MV-4-11 (cell line): ENCODE measurements at regions not wholly inside any gene's neighbourhood (a gene's known extent, or its start where the extent isn't known, plus 50 kb on each side); places are given as distances from the start of the nearest gene placed in this dataset.

ENCODE experiments used
- DNase-seq: peaks from one replicate; lab custom pipeline; 2025; lab: John Stamatoyannopoulos, UW

DNA sequence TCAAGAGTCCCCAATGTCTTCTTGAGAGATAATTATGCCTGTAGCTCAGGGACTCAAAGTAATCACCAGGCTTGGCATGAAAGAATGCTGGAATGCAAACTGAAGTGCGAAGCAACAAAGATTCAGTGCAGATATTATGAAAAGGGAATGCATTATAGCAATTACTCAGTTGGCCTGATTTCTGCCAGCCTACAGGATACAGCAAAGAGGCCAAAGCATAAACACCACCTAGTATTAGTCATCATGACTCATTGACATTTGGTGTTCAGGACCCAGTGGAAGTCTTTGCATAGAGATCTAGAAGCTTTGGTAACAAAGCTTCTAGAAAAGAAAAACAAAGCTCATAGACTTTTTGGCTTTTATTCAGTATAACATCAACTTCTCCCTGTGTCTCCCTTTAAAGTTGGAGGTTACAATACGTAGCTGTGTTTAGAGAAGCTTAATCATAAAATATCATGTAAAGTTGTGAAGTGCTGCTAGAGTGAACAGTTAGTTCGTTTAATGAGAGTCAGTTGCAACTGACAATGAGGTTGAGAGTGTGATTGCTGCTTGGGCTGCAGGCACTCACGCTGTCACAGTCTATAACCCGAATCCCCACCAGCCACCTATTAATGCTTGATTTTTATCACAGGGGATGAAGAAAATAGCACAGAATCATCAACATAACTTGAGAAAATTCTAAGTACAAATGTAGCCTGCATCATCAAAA, 932.7 kb downstream of the TFAP2A start:
- DNase-seq = no peak

DNA sequence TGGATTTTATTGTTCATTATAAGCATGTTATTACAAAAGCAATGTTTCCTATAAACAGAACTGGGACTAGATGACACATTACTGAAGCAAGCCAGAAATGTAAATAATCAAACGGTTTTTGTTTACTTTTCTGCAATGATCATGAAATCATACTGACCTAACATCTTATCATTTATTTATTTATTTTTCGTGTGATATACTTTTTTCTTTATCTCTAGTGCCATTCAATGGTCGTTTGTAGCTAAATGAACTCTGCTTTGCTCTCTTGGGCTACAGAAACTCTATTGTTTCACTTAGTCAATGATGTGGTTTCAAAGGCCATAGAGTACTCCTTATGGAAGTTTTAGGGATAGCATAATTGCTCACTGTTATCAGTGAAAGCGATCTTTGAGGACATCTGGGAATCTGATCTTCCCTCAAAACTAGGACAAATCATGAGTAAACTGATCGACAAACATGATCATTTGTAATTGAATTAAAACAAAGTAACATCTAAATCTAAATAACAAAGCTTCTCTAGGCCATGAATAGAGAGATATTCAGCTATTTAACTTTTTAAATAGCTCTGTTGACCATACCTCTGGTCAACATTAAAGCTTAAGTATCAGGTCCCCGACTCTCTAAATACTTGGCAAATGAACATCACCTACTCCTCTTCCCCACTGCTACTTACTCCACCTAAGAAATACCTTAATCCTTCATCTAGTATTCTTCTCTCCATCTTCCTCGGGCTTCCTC, 933.4 kb downstream of the TFAP2A start:
- DNase-seq = no peak

DNA sequence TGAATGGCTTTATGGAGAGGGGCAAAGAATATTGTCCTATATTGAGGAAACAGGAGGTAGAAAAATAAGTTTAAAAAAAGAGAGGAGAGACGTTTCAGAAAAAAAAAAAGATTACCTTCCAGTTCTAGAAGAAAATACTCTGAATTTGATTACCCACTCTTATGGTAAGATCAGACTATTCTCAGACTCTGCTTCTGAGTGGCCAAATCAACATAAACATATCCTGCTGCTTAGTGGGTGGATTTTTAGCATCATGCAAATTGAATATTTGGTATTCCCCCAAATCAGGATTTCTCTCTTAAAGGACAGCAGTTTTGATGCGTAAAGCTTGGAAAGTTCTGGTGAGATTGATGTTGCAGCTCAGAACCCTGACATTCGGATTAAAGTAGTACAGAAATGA, 946.6 kb downstream of the TFAP2A start:
- no peak for DNase-seq

DNA sequence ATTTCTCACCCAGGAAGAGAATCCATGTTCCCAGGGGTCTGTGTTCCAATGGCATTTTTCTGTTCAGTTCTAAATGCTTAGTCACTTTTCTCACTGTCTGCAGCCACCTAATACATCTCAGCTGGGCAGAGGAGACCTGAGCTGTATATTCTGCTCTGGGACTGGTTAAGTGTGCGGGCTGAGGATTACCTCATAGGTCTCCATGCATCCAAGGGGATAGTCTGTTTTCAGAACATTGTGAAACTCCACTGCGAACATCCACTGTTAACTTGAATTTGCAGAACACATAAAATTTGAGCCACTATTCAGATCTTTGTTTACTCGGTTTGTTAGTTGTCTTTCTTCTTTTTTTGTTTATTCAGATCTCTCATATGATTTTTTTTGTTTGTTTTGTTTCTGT, 947.1 kb downstream of the TFAP2A start:
- DNase-seq = no peak

DNA sequence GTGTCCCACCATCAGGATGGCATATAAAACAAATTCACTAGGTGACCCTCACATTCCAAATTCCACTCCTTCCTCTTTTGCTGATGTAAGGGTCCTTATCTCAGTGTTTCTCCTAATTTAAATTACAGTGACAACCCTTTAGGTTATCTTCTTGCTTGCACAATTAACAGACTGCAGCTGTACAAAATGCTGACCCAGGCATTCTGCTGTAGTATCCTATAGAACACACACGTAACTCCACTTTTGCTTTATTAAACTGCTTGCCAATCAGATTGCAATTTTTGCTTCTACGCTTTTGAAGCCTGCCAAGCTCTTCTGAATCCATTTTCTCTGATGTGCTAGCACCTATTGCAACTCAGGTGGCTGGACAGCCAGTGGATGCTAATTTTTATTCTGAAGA, 950.3 kb downstream of the TFAP2A start:
- no peak for DNase-seq

DNA sequence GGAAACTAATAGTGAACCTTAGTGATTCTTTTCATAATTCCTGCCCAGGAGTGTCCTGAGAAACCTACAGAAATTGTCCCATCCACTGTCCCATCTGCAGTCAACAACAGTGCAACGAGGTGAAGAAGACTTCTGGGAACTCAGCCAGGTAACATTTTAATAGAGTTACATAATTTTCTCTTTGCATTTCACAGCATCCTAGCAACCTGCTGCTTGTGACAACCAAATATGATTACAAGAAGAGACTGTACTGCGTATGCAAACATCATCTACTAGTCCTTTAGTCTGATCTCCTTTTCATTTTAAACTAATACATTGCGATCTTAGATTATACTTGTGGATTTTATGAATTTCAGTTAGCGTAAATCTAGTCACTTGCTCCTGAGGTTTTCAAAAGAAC, 951.6 kb downstream of the TFAP2A start:
- DNase-seq = no peak

DNA sequence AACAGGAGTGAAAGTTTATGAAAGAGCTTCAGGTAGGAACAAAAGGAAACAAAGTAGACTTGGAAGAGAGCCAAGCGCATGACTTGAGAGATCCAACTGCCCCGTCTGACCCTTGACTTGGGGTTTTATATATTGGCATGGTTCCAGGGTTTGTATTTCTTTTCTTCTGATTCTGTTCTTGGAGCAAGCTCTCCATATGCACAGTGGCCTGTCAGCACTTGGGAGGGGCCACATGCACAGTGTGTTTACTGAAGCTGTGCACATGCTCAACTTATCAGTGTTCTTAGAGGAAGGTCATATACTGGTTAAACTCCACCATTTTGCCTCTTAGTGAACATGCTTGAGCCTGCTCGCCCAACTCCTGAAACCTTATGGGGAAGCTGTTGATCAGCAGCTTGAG, 953.7 kb downstream of the TFAP2A start:
- no peak for DNase-seq

DNA sequence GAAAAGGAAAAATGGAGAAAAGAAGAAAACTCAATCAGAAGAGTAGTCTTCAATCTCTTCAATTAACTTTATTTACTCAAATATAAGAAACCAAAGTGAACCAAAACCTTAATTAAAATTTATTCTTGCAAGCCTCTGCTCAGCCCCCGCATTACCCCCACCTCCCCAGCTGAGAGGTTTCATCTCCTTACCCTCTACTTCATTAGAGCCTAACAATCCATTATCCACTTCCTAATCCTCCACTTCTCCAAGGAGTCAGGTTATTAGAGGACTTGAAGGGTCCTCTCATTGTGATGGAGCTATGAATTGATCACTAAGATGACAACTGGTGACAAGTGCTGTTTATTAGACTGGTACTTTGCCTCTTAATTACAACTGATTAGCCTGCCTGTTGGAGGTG, 956.5 kb downstream of the TFAP2A start:
- DNase-seq = no peak

DNA sequence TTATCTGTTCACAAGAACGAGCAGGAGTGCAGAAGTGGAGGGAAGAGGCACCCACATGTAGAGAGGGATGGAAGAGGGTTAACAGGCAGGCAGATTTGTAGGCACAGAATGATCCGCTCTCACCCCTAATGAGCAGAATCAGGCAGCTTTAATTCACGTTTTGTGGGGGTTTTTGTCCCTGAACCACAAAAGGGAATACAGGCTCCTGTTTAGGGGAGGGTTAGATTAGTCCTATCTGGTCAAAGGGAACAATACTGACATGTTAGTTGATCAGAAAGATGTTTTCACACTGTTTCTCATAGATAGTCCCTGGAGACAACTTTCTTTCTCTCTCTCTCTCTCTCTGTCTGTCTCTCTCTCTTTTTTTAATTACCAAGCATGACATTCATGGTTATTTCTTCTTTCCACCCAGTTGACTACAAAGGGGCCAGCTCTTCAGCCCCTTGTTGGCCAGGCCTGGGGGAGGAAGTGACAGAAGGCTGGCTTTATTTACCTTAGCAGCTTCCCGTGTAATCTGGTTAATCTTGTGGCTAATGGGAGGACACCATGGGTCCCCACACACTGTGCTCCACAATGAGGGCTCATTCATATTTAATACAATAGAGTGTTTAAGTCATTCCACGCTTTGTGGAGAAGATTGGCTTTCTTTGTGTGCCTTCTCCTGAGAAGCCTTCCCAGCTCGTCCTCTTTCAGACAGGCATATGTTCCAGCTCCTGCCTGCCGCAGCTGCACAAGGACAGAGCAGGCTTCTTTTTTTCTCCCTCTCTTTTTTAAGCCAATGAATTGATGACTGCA, 958.8 kb downstream of the TFAP2A start:
- no peak for DNase-seq

DNA sequence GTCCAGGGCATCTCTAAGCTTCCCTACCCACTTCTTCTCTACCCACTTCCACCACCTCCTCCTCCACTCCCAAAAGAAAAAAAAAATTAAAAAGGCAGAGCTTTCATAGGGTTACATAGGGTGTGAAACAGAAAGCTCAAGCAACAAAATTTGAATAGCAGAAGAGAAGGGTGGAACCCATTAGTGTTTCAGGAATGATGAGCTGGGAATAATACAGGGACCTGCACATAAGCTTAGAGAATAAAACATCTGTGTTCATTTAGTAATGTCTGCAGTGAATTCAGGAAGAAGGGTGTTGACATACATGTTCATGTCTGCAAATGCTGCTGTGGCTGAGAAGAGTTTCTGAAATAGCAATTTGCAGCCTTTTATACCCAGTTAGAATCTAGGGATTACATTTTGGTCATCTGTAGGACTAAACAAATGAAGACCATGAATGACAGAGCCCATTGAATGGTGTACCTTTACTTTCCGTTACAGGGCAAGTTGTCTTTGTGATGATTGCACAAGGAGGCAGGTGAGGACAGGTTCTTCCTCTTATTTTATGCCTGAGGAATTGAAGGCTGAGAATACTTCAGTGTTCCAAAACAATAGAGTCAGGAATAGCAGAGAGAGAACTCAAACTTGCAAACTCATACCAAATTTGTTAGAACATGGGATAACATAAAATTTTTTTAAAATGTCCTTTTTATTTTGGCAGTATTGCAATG, 975.1 kb downstream of the TFAP2A start:
- no peak for DNase-seq

DNA sequence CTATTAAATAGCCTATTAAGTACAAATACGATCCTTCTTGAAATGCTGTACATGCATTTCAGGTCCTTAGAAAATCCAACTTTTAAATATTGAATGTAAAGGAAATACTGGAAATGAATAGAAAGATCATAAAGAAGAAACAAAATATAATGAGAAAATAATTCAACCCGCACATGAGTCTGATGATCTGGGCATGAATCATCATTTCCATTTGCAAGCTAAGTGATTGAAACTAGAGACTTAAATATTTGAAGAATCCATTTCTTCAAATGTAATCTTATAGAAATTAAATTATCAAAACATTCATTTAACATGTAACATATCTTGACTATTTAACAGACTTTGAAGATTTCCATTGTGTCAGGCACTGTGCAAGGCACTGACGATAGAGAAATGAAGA, 977.0 kb downstream of the TFAP2A start:
- no peak for DNase-seq

DNA sequence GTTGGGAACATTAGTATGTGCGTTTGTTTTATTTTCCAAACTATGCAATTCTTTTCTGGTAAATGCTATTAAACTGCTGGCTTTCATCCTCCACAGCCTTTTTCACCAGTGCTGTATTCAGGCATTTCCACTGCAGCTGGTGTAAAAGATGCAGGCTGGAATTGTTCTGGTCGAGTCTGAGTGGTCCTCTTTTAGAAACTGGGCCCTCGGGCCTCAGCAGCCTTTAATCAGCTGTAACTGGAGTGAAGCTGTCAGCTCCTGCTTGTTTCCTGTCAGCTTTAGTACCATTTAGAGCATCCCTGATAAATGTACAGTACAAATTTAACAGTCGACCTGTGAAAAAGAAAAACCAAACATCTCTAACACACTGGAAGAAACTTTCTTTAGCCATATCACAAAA, 979.6 kb downstream of the TFAP2A start:
- DNase-seq = no peak

DNA sequence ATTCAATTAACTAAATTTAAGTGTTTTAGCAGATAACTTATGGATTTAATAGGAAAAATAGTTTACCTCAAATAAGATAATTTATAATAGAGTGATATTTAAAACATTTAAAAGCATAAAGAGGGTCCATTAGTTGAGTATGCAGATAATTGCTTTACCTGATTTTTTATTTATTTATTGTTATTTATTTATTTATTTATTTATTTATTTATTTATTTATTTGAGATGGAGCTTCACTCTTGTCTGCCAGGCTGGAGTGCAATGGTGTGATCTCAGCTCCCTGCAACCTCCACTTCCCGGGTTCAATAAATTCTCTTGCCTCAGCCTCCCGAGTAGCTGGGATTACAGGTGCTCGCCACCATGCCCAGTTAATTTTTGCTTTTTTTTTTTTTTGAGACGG, 982.9 kb downstream of the TFAP2A start:
- DNase-seq = no peak

DNA sequence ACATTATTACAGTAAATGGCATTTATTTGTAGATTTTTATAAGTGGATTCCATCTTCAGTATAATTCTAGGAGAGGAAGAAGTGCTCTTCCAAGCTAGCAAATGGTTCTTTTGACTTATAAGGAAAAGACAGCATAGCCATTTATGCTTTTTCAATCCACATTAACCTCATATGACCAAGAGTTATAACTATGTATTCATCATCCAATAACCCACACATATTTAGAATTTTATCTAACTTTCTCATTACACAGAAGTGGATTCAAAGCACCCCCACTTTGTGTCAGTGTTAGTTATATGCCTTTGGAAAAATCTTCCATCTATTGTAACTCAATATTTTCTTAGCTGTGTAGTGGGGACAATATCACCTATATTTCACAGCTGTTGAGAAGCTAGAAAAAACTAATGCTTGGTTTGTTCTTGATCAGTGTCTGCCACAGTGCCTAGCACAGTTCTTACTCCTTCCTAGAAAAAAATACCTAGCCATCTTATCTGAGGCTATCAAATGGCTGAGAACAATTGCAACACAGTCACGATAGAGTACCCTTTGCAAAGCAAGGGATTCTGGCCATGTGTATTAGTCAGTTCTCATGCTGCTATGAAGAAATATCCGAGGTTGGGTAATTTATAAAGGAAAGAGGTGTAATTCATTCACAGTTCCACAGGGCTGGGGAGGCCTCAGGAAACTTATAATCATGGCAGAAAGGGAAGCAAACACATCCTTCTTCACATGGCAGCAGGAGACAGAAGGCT, 986.3 kb downstream of the TFAP2A start:
- DNase-seq = no peak

DNA sequence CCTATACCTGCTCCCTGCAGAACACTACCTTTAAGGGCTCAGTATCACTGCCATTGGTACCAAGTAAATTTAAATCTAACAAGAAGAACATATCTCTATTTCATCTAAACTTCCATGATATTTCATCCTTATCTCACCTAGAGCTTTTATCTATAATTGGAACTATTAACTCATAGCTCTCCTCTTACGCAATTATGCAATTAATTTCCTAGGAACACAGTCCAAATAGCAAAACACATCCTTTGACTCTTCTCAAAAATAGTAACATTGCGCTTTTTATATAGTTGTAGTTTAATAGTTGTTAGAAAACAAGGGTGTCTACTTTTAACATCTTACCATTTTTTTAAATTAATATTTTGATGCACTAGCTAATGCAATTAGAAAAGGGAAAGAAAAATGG, 986.8 kb upstream of the SLC35B3 start:
- DNase-seq = no peak

DNA sequence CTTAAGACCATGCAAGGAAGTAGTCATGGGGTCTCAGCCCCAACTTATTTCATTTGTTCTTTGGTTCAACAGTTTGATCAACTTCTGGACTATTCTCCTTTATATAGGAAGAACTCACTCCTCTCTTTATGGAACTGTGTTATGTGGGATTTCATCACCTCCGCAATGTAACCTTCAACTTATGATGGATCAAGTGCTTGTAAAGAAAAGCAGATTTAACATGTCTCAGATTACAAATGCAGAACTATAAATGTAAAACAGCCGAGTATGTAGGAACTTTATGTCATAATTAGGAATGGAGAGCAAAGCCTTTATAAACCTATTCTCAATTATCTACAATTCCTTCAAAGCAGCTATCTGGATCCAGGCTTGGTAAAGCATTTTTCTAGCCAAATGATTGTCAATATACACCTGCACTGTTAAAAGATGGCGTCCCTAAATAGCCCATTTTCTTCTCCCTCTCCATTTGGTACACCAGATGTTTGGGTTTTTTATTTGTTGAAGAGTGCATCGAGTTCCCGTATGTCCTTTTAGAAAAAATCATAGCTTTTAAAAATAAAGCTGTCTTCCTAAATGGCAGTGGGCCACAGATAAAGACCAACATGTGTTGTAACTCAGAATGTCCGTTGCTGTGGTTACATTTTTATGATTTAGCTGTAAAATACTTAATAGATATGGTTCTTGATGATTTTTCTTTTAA, 985.1 kb upstream of the SLC35B3 start:
- DNase-seq = no peak

DNA sequence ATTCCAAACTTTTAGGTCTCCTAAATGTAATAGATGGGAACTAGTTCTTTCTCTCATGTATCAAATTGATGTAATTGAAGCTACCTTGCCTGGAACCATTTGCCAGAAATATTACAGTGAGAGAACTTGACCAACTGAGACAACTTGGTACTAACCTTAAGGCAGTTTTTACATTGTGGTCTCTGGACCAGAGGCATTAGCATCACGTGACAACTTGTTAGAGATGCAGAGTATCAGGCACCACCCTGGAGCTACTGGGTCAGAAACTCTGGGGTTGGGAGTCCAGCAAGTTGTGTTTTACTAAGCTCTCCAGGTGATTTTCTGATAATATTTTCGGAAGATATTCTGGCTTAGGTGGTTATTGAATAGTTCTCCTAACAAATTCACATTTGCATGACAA, 982.1 kb upstream of the SLC35B3 start:
- no peak for DNase-seq

DNA sequence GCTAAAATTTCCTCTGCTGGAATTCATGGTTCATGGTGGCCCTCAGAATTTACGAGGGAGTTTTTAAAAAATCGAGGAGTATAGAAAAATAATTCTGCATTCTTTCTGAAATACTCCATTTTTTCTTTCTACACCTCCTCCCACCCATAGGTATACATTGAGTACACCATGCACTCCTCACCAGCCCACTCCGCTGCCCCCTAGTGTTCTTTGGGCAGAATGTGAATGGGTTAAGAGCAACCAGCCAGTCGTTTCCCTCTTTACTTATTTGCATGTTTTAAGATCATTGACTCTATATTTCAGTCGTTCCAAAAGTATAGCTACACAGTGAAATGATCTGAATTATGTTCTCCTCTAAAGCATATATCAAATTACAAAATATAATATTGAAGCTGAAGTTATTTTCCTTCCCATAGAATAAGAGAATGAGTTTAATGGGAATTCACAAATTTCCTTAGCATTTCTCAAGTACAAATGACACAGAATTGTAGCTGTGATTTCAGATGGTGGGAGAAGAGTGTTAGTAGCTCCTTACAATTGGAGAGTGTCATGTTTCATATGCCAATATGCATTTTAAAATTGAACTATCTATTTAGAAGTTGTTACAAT, 977.7 kb upstream of the SLC35B3 start:
- peak; percentile 24 for DNase-seq

DNA sequence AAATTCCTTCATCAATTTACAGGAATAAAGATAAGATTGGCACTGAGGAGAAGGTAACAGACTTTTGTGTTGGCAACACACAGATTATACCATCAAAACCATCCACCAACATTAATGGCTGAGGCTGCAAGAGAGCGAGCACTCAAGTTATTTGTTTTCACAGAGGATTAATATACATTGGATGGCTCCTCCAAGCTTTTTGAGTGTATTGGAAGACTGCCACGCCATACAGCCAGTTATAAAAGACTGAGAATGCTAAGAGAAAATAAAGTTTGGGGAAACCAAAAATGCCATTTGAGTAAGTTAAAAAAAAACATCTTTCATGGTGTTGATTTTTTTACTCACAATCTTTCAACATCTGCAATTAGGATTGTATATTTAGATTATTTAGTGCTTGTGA, 973.8 kb upstream of the SLC35B3 start:
- DNase-seq = no peak

DNA sequence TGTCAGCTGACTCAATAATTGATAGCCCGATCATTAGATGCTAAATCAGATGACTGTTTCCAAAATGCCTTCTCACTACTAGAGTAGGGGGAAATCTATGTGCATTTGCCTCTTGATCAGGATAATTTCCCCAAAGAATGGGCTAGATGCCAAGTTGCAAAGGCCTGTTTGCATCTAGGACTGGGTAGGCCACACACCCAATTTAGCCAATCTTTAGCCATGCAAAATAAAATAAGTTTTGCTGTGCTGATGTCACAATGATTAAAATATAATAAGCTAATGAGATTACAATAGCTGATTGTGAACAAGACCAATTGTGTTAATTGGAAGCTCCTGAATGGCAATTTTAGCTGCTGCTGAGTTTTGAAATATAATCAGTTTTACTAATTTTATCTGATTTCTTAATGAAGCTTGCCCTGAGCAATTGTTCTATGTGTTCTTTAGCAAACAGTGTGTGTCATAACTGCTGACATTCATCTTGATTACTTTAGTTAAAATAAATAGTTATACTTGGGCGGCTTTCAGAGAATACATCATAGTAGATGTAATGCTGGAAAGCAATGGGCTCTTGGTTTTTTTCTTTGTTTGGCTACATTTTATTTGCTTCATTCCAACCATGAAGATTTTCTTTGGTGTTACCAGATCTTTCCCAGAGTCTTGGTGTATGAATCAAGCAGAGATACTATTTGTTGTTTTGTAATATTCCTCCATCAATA, 973.2 kb upstream of the SLC35B3 start:
- no peak for DNase-seq
